GM12878 (cell line): ENCODE measurements at regions not wholly inside any gene's neighbourhood (a gene's known extent, or its start where the extent isn't known, plus 50 kb on each side); places are given as distances from the start of the nearest gene placed in this dataset.
A peak's percentile ranks its signal among the peaks of the same experiment; 100 is the strongest.

ENCODE experiments used
- ATAC-seq: fragments of 200-7000 bp; cut with Tn5 transposase; 3 replicates; pipeline ENCODE4 v1.9.1; 2020; ENCODE audit warnings: mild to moderate bottlenecking, moderate library complexity
- BruUV-seq: library from RNA; stranded (reverse); fragments of 400-500 nt; replicated peaks from 2 replicates; lab custom pipeline; 2021; lab: Mats Ljungman, UMichigan
- CTCF ChIA-PET: fragments of 300-600 bp; sonication (Branson Sonifier 250); formaldehyde crosslinking; extraction: SDS; loops from one replicate; lab custom pipeline; 2021; ENCODE audit warnings: inconsistent platforms; lab: Yijun Ruan, JAX
- POLR2A ChIA-PET: fragments of 350-600 bp; formaldehyde crosslinking; extraction: SDS; loops from one replicate; lab custom pipeline; 2021; ENCODE audit warnings: inconsistent platforms; lab: Charles Lee
- RAD21 ChIA-PET: fragments of 300-600 bp; sonication (Branson Sonifier 250); formaldehyde crosslinking; loops from one replicate; lab custom pipeline; 2023; ENCODE audit warnings: antibody characterized with exemption; ENCODE audit not compliant: unreplicated experiment; lab: Charles Lee
- SMC1A ChIA-PET: fragments of 300-600 bp; sonication (Branson Sonifier 250); formaldehyde crosslinking; loops from one replicate; lab custom pipeline; 2023; ENCODE audit not compliant: unreplicated experiment, uncharacterized antibody; lab: Charles Lee
- DNase-seq: peaks from one replicate; pipeline ENCODE4 v3.0.0-alpha.2; 2011; ENCODE audit warnings: low read depth, low spot score
- FAIRE-seq: peaks from 3 replicates; lab custom pipeline; 2011; peaks lifted over from hg19 to GRCh38; lab: Jason Lieb, UNC
- H2AFZ ChIP-seq: 2 replicates; pipeline ENCODE4 v1.6.0; 2011; ENCODE audit warnings: low read depth, low read length, control low read depth; ENCODE audit not compliant: control insufficient read depth
- H3K27ac ChIP-seq: 2 replicates; pipeline ENCODE4 v1.5.1; 2011; ENCODE audit warnings: control low read depth; ENCODE audit not compliant: control insufficient read depth, insufficient read depth
- H3K27me3 ChIP-seq, 2 experiments: replicated peaks in 1 of 2; 2 replicates each; pipeline versions ENCODE4 v1.6.0 to v1.6.1; 2011; ENCODE audit warnings: low read length in 1 of 2; ENCODE audit not compliant: control insufficient read depth in 2 of 2, insufficient read depth in 2 of 2
- H3K36me3 ChIP-seq, 2 experiments: 2 replicates each; pipeline ENCODE4 v1.5.1; 2011; ENCODE audit warnings: low read length in 1 of 2; ENCODE audit not compliant: control insufficient read depth in 2 of 2, insufficient read depth in 2 of 2
- H3K4me1 ChIP-seq: 2 replicates; pipeline ENCODE4 v1.6.1; 2011; ENCODE audit warnings: mild to moderate bottlenecking, low read length, moderate library complexity, mixed read lengths; ENCODE audit not compliant: control insufficient read depth, insufficient read depth
- H3K4me2 ChIP-seq: 2 replicates; pipeline ENCODE4 v1.6.0; 2011; ENCODE audit warnings: control low read depth; ENCODE audit not compliant: control insufficient read depth, insufficient read depth
- H3K4me3 ChIP-seq: fragments of 200-600 bp; sonication (generic); 2 replicates; pipeline ENCODE4 v1.5.1; 2016
- H3K79me2 ChIP-seq: 2 replicates; pipeline ENCODE4 v1.6.0; 2011; ENCODE audit warnings: low read length; ENCODE audit not compliant: control insufficient read depth, insufficient read depth
- H3K9ac ChIP-seq: 2 replicates; pipeline ENCODE4 v1.8.0; 2011; ENCODE audit warnings: low read length, control low read depth, mixed read lengths; ENCODE audit not compliant: control insufficient read depth, insufficient read depth
- H3K9me3 ChIP-seq: replicated peaks from 3 replicates; pipeline ENCODE4 v1.5.1; 2011; ENCODE audit warnings: mild to moderate bottlenecking, low read length; ENCODE audit not compliant: control insufficient read depth, insufficient read depth
- H4K20me1 ChIP-seq: 2 replicates; pipeline ENCODE4 v1.6.0; 2011; ENCODE audit not compliant: control insufficient read depth, insufficient read depth
- BCL11A ChIP-seq: IDR thresholded peaks from 2 replicates; pipeline ENCODE4 v1.6.1; 2011; ENCODE audit warnings: low read depth, low read length
- ELK1 ChIP-seq: IDR thresholded peaks from 2 replicates; pipeline ENCODE4 v1.6.1; 2012; ENCODE audit warnings: low read depth, low read length, improper control_type of control experiment
- MAX ChIP-seq: IDR thresholded peaks from 2 replicates; pipeline ENCODE4 v1.6.1; 2012; ENCODE audit warnings: low read depth, low read length, improper control_type of control experiment
- MXI1 ChIP-seq: fragments of 150-350 bp; IDR thresholded peaks from 2 replicates; pipeline ENCODE4 v1.6.1; 2011; ENCODE audit warnings: low read depth, mild to moderate bottlenecking, inconsistent platforms, low read length, improper control_type of control experiment
- PRDM15 ChIP-seq: fragments of 450-650 bp; formaldehyde crosslinking; IDR thresholded peaks from 2 replicates; pipeline ENCODE4 v1.4.0; 2020; ENCODE audit warnings: mild to moderate bottlenecking, moderate library complexity
- RELA ChIP-seq: fragments of 450-650 bp; IDR thresholded peaks from 2 replicates; pipeline ENCODE4 v1.8.0; 2014; ENCODE audit warnings: borderline replicate concordance; ENCODE audit not compliant: partially characterized antibody
- RELB ChIP-seq: fragments of 450-650 bp; IDR thresholded peaks from 2 replicates; pipeline ENCODE4 v1.6.1; 2017; ENCODE audit warnings: low read depth, mild to moderate bottlenecking, moderate library complexity
- SMARCA5 ChIP-seq: fragments of 450-650 bp; IDR thresholded peaks from 2 replicates; pipeline ENCODE4 v1.6.1; 2017; ENCODE audit warnings: mild to moderate bottlenecking
- ZNF24 ChIP-seq: fragments of 450-650 bp; IDR thresholded peaks from 2 replicates; pipeline ENCODE4 v1.6.1; 2017; ENCODE audit warnings: antibody characterized with exemption, mild to moderate bottlenecking
- ZNF274 ChIP-seq: IDR thresholded peaks from one replicate; pipeline ENCODE4 v1.8.0; 2011; ENCODE audit not compliant: insufficient read length, insufficient read depth
- in situ Hi-C: fragments of 300-500 bp; cut with MboI; formaldehyde crosslinking; loops from 9 replicates; pipeline ENCODE4 v1.14.3; 2018; ENCODE audit warnings: mixed read lengths
- intact Hi-C: fragments of 100-400 bp; cut with micrococcal nuclease; formaldehyde crosslinking; loops from one replicate; pipeline ENCODE4 v1.14.2; 2022; ENCODE audit not compliant: unreplicated experiment

- TF ChIP-seq MAX (no peak), RELA (no peak), ELK1 (no peak), SMARCA5 (0 out of 2 replicates have a peak, but pooled peaks have one; percentile 34), RELB (0 out of 2 replicates have a peak, but pooled peaks have one; percentile 28)
Observed at GRCh38 chr12:93031028-93031427, 101.9 kb upstream of the EEA1 start (continued).

- ChIA-PET RAD21 (interaction anchor here (0.8 kb wide), 1 partner anchor 63 kb away, joined by 3 read pairs; no protein-coding TSS in a partner anchor), POLR2A (no interaction called here), CTCF (no interaction called here), SMC1A (interaction anchor here (0.6 to 1.2 kb wide), 2 partner anchors 43 to 84 kb away, joined by 3 read pairs; no protein-coding TSS in a partner anchor)
- Histone ChIP-seq H4K20me1 (no peaks in the 10 kb centered on the region), H3K4me3 (no peak overlapping the region), H3K4me2 (no peak overlapping the region), H3K9me3 (peaks cover 7% of the 10 kb centered on the region), H3K36me3 (no peaks in the 10 kb centered on the region), H3K9ac (no peak overlapping the region), H3K4me1 (0 out of 2 replicates have a peak, but pooled peaks cover 3% of the 10 kb centered on the region), H2AFZ (no peak overlapping the region), H3K27me3 (no peaks in the 10 kb centered on the region), H3K79me2 (no peaks in the 10 kb centered on the region), H3K27ac (no peak overlapping the region)
- DNase-seq (no peak), FAIRE-seq (no peak), ATAC-seq (no peak)
- no TSS peak for BruUV-seq
- no peak for TF ChIP-seq ZNF274
- no peak for TF ChIP-seq BCL11A
- TF ChIP-seq ZNF24, result no peak
- TF ChIP-seq PRDM15 (CRISPR knock-in tag), result no peak
- TF ChIP-seq MXI1, result no peak
- intact Hi-C loops (no loop called here), in situ Hi-C loops (no loop called here)
Observed at GRCh38 chr12:93032758-93033157, 103.7 kb upstream of the EEA1 start.
